Esophagus muscularis mucosa (tissue), 4 donors: ENCODE measurements at regions not wholly inside any gene's neighbourhood (a gene's known extent, or its start where the extent isn't known, plus 50 kb on each side); places are given as distances from the start of the nearest gene placed in this dataset.

Source experiments
- DNase-seq: peaks from one replicate; pipeline ENCODE4 v3.0.0-alpha.2; 2017; ENCODE audit errors: extremely low spot score
- H3K27ac ChIP-seq, 4 donors: fragments of 200-600 bp; sonication (generic); replicated peaks in 1 of 4; 1 replicate in 3 of 4; 2 replicates in 1 of 4; pipeline ENCODE4 v1.5.1; 2016 to 2019; ENCODE audit warnings: mild to moderate bottlenecking in 1 of 4
- H3K27me3 ChIP-seq, 4 donors: fragments of 200-600 bp; sonication (generic); one replicate each; pipeline versions ENCODE4 v1.5.1 to v1.6.0; 2016 to 2019
- H3K36me3 ChIP-seq, 4 donors: fragments of 200-600 bp; sonication (generic); one replicate each; pipeline ENCODE4 v1.5.1; 2016 to 2019
- H3K4me1 ChIP-seq, 4 donors: fragments of 200-600 bp; sonication (generic); one replicate each; pipeline ENCODE4 v1.5.1; 2016 to 2019
- H3K4me3 ChIP-seq, 4 donors: fragments of 200-600 bp; sonication (generic); 1 replicate in 2 of 4; 2 replicates in 2 of 4; pipeline ENCODE4 v1.5.1; 2016 to 2019; ENCODE audit warnings: mild to moderate bottlenecking in 4 of 4, moderate library complexity in 1 of 4
- H3K9me3 ChIP-seq, 4 donors: fragments of 200-600 bp; sonication (generic); 1 replicate in 3 of 4; 2 replicates in 1 of 4; pipeline ENCODE4 v1.5.1; 2016 to 2019
- EP300 ChIP-seq: sonication (generic); formaldehyde crosslinking; IDR thresholded peaks from one replicate; pipeline ENCODE4 v1.6.1; 2017; ENCODE audit warnings: antibody characterized with exemption
- POLR2A ChIP-seq: fragments of 450-650 bp; IDR thresholded peaks from one replicate; pipeline ENCODE4 v1.6.1; 2017; ENCODE audit warnings: antibody characterized with exemption, moderate library complexity, mild to moderate bottlenecking, low read depth
- POLR2AphosphoS5 ChIP-seq, 2 donors: sonication (generic); formaldehyde crosslinking; IDR thresholded peaks; one replicate each; pipeline ENCODE4 v1.6.1; 2017; ENCODE audit warnings: antibody characterized with exemption in 2 of 2
- WGBS: methylation state at CpG from one replicate; pipeline ENCODE4 v1.1.5; 2018; 5-methylcytosine and 5-hydroxymethylcytosine counted together
- intact Hi-C: fragments of 100-400 bp; cut with DNase I; formaldehyde crosslinking; loops from one replicate; pipeline ENCODE4 v1.15.1; 2023
- TF ChIP-seq, protein P1 (sequence below), 3 experiments: fragments of 200-600 bp in 2 of 3; fragments of 450-650 bp in 1 of 3; sonication (generic) in 2 of 3; IDR thresholded peaks; one replicate each; pipeline ENCODE4 v1.5.1; 2017 to 2019; ENCODE audit warnings: antibody characterized with exemption in 3 of 3, mild to moderate bottlenecking in 2 of 3, moderate library complexity in 1 of 3

DNA sequence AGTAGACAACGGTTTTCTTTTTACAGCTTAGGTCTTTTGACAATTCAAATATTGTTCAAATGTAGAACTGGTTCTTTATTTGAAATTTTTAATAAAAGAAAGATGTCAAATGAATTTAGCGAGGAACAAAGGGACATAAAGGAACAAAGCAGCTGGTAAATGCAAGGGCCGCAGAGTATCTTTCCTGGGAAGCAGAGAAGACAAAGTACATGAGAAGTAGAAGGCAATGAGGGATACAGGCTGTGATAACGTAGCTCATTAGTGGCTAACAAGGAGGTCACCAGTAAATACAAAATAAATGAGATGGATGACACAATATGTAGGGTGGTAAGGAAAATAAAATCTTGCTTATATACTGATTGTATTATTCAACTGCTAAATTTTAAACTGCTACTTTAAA is 762.8 kb downstream of the VGLL3 start:
- Histone ChIP-seq H3K27ac (no peak overlapping the region), H3K36me3 (no peaks in the 10 kb centered on the region), H3K4me3 (no peak overlapping the region), H3K9me3 (no peaks in the 10 kb centered on the region), H3K27me3 (no peaks in the 10 kb centered on the region), H3K4me1 (no peaks in the 10 kb centered on the region)
- DNase-seq = no peak
- 74% methylated on average over 4 of the region's 4 CpGs for WGBS
- intact Hi-C loops = no loop called here
- TF ChIP-seq EP300 = no peak
- no peak for TF ChIP-seq POLR2A

DNA sequence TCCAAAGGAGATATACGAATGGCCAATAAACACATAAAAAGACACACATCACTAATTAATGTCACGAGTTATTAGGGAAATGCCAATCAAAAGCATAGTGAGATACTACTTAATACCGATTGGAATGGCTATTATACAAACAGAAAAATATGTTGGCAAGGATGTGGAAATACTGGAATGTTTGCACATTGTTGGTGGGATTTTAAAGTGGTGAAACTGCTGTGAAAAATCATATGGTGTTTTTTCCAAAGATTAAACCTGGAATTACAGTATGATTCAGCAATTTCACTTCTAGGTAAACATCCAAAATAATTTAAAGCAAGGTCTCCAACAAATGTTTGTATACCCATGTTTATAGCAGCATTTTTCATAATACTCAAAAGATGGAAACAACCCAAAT is 765.5 kb downstream of the VGLL3 start:
- Histone ChIP-seq H3K36me3 (no peaks in the 10 kb centered on the region), H3K9me3 (peaks cover 0 to 4% (median 0%) of the 10 kb centered on the region in 4 donors), H3K4me1 (no peaks in the 10 kb centered on the region), H3K27ac (no peak overlapping the region), H3K4me3 (no peak overlapping the region), H3K27me3 (no peaks in the 10 kb centered on the region)
- 61% methylated on average over 3 of the region's 3 CpGs for WGBS
- intact Hi-C loops = no loop called here
- TF ChIP-seq, protein P1, sequence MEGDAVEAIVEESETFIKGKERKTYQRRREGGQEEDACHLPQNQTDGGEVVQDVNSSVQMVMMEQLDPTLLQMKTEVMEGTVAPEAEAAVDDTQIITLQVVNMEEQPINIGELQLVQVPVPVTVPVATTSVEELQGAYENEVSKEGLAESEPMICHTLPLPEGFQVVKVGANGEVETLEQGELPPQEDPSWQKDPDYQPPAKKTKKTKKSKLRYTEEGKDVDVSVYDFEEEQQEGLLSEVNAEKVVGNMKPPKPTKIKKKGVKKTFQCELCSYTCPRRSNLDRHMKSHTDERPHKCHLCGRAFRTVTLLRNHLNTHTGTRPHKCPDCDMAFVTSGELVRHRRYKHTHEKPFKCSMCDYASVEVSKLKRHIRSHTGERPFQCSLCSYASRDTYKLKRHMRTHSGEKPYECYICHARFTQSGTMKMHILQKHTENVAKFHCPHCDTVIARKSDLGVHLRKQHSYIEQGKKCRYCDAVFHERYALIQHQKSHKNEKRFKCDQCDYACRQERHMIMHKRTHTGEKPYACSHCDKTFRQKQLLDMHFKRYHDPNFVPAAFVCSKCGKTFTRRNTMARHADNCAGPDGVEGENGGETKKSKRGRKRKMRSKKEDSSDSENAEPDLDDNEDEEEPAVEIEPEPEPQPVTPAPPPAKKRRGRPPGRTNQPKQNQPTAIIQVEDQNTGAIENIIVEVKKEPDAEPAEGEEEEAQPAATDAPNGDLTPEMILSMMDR (IDR thresholded peaks at IDR 0.05) = no peak
- no peak for TF ChIP-seq POLR2A
- no peak for TF ChIP-seq EP300
- no peak for TF ChIP-seq POLR2AphosphoS5 (IDR thresholded peaks at IDR 0.05)
- no peak for DNase-seq

DNA sequence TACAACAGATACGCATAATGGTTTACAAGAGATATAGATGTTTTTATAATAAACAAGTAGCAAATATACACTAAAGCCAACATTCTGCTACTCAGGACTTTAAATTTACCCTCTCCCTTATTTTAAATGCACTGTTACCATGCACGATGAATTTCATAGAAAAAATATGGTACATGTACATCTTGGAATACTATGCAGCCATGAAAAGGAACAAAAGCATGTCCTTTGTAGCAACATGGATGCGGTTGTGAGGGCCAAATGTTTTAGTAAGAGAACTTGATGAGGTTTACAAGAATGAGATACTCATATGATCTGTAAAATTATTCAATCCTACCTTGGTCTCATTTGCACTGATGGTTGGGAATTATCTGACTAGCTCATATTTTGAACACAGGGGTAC is 769.3 kb downstream of the VGLL3 start:
- no peak overlapping the region for H3K4me3 ChIP-seq
- intact Hi-C loops = no loop called here
- no peaks in the 10 kb centered on the region for H3K27me3 ChIP-seq
- peaks cover 0 to 4% (median 0%) of the 10 kb centered on the region in 4 donors for H3K9me3 ChIP-seq
- no peaks in the 10 kb centered on the region for H3K4me1 ChIP-seq
- DNase-seq = no peak
- WGBS = 90% methylated on average over 3 of the region's 3 CpGs
- H3K27ac ChIP-seq = no peak overlapping the region
- TF ChIP-seq EP300 = no peak
- TF ChIP-seq, protein P1 (IDR thresholded peaks at IDR 0.05) = no peak
- no peak for TF ChIP-seq POLR2A
- no peak for TF ChIP-seq POLR2AphosphoS5 (IDR thresholded peaks at IDR 0.05)
- H3K36me3 ChIP-seq = no peaks in the 10 kb centered on the region

DNA sequence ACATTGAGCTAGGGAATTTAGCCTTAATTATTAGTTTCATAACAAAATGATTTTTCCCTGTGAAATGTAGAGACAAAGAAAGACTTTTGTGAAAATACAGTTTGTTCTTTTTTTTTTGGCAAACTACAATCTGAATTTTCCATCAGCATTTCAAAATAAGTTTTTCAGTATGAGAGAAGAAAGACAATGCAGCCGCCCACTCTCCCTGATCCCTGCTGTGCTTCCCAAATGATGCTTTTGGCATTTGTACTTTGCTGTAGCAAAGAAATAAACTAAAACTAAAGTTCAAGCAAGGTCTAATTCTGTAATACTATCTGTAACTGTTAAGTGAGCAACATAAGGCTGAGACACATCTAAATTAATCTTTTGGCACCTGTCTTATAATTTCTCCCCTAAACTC is 782.2 kb downstream of the VGLL3 start:
- 66% methylated on average over 1 of the region's 1 CpG for WGBS
- intact Hi-C loops = no loop called here

DNA sequence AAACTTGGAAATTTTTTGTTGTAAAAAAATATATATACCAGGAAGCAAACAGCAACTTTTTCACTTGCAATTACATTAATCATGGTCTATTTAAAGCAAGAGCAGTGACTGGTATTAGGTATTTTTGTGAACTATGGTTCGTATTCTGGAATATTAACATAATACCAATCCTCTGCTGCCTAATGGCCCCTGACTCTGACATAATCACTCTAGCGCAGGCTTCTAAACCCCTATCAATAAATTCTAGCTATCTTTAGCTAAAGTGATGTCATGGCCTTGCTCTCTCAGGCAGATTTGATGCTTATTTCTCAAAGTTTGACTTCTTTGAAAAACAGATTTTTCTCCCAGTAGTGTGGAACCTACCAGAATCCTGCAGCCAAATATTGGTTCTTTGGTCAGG is 808.3 kb downstream of the VGLL3 start:
- no peak for DNase-seq
- H3K36me3 ChIP-seq = no peaks in the 10 kb centered on the region
- no peaks in the 10 kb centered on the region for H3K9me3 ChIP-seq
- no peaks in the 10 kb centered on the region for H3K4me1 ChIP-seq
- no peak overlapping the region for H3K27ac ChIP-seq
- no peak overlapping the region for H3K4me3 ChIP-seq
- intact Hi-C loops = no loop called here
- TF ChIP-seq, protein P1 (IDR thresholded peaks at IDR 0.05) = no peak
- TF ChIP-seq POLR2A (no peak), EP300 (no peak), POLR2AphosphoS5 (IDR thresholded peaks at IDR 0.05) (no peak)
- H3K27me3 ChIP-seq = no peaks in the 10 kb centered on the region
- 82% methylated on average over 2 of the region's 2 CpGs for WGBS

More for the DNA sequence above, 782.2 kb downstream of the VGLL3 start:
- Histone ChIP-seq H3K4me1 (no peaks in the 10 kb centered on the region), H3K4me3 (no peak overlapping the region), H3K9me3 (no peaks in the 10 kb centered on the region), H3K36me3 (no peaks in the 10 kb centered on the region), H3K27ac (no peak overlapping the region), H3K27me3 (no peaks in the 10 kb centered on the region)
- TF ChIP-seq, protein P1 (IDR thresholded peaks at IDR 0.05) = no peak
- TF ChIP-seq EP300 (no peak), POLR2AphosphoS5 (IDR thresholded peaks at IDR 0.05) (no peak), POLR2A (no peak)
- DNase-seq = no peak
